Stimulated activated CD8-positive, alpha-beta memory T cell treated with anti-CD3 and anti-CD28 coated beads, Interleukin-12 subunit alpha, Interleukin-12 subunit beta, amount 100 ng/mL, for 24 hours (primary cell): ENCODE measurements at regions not wholly inside any gene's neighbourhood (a gene's known extent, or its start where the extent isn't known, plus 50 kb on each side); places are given as distances from the start of the nearest gene placed in this dataset.
"Not testable (repeated sequence)": the region's sequence is repeated elsewhere in the genome, so short reads cannot be mapped to it uniquely, and the experiment has no call there.

Source experiments
- DNase-seq: peaks from one replicate; pipeline ENCODE4 v3.0.0-alpha.2; 2020; ENCODE audit errors: extremely low read depth

DNA sequence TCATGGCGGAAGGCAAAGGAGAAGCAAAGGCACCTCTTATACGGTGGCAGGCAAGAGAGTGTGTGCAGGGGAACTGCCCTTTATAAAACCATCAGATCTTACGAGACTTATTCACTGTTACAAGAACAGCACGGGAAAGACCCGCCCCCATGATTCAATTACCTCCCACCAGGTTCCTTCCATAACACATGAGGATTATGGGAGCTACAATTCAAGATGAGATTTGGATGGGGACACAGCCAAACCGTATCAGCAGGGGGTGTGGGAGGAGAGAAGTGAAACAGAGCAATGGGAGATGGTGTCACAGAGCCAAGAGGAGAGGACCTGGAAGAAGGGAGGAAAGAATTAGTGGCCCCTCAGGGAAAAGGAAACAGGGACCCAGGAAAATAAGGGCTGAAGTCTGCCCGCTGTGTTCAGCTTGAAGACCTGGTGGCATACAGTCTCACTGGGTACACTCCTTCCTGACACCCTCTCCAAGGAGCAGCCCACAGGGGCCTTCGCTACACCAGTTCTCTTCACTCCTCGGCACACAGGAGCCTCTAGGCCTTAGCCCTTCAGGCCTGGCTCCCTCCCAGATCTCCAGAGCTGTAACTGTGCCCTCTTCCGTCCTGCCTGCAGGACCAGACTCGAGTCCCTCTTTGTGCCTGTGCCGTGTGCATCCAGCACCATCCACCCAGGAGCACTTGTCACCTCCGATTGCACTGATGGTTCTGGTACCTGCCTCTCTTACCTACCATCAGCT lies 262.1 kb downstream of the EIPR1 start:
- no peak for DNase-seq

DNA sequence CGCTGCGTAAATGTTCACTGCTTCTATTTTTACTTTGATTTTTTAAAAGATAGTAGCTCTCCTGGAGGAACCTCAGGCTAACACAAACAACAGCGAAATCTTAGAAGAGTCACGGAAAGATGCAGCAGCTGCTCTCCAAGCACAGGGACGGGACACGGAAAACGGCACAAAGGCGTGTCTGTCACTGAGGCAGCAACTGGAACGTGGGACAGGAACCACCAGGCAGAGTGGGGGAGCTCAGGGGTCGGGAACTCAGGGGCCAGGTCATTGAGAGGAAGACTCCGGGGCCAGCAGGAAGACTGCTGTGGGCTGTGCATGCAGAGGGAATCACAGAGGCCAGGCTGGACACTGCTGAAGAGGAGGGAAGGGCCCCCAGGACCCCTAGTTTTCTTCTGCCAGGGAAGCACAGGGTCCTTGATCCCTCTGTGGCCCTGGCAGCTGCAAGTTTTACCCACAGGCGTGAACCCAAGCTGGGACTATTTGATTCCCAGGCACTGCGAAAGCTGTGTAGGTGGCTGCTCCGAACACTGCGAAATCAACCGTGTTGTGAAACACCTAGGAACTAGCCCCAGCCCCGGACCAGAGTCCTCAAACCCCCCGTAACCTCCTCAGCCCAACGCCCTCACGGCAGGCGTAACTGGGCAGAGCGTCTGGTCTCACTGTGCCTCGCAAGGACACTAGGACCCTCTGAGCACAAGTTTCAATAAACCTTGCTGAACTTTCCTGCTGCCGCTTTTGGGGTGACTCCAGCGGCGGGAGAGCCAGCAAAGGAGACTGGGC lies 263.0 kb downstream of the EIPR1 start:
- no peak for DNase-seq

DNA sequence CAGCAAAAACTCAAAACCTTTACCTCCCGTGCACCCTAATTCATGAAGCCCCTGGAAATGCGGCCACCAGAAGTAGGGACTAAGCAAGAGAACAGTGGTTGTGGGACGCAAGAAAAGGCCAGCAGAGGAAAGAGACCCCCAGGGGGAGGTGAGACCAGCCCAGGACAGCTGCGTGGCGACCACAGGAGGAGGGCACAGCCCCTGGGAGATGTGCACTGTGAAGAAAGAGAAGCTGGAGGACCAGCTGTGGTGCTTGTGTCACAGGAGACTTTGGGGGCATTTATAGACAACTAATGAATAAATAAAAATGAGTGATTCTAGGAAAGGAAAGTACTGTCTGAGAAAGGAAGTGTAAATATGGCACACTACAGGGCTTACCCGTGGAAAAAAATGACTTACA lies 263.8 kb downstream of the EIPR1 start:
- no peak for DNase-seq

DNA sequence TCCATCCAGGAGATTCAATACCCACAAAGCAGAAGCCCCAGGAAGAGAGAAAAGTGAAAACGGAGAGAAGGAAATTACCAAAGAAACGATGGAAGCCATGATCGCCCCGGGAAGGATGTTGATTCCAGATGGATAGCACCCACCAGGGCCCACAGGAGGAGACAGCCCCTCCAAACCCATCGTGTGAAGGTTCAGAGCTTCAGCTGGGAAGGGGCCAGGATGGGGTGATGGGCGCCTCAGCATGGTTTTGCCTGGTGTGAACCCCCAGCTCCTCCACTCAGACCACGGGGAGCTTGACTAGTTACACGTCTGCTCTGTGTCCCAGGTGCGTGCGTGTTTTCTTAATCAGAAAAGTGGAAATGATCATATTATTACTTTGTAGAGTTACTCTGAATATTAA lies 264.5 kb downstream of the EIPR1 start:
- DNase-seq: no peak

DNA sequence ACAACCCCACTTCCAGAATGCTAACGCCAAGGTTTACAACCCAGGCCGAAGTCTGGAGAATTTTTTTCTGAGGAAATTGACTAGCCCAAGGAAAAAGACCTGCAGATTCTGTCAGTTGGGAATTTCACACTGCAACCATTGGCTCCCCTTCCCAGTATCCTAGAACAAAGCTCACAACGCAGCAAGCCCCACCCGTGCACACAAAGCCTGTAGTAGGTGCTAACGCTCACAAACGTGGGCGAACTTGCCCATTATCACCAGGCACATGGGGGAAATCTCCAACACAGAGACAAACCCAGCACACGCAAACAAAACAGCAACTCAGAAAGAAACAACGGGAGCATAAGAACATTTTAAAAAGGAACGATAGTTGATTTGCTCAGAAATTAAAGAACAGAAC lies 265.1 kb downstream of the EIPR1 start:
- DNase-seq: no peak

DNA sequence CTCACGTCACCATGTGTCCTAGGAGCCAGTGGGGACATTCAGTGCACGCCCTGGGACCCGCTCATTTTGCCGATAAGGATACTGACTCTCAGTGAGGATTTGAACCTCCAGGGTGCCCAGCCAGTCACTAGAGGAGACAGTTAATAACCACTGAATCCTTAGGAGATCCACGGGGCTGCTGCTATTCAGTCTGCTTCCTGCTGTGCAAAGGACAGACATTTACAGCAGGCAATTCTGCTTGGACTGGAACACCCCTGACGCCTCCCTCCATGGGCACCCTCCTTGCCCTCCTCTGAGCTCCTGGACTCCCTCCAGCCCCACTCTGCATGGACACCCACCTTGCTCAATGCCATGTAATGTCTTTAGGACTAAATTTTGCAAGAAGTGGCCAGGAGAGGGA lies 265.5 kb downstream of the EIPR1 start:
- DNase-seq: no peak

DNA sequence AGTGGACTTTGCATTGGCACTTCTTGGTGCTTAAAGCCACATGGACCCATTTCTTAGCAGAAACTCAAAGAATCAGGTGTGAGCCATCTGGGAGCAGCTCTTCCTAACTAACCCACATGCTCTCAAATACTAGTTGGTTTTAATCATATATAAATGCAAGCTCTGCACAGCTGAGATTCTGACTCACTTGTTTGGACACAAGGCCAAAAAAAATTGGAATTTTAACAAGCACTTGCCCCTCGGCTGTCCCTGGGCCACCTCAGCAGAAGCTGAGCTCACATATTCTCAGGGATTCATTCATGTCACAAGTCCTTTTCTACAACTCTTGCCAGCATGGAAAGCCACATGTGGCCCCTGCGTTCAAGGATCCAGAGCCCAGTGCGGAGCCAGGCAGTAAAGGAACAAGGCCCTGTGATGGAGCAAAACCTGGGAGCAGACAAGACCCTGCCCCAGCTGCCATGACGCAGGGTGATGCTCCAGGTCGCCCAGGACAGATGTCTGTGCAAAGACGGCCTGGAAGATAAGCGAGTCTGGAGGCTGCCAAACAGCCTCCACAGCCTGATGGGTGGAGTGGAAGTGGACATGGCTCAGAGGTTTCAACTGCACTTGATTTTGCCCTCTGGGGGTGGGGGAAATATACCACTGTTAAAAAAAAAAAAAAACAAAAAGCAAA lies 266.5 kb downstream of the EIPR1 start:
- no peak for DNase-seq

DNA sequence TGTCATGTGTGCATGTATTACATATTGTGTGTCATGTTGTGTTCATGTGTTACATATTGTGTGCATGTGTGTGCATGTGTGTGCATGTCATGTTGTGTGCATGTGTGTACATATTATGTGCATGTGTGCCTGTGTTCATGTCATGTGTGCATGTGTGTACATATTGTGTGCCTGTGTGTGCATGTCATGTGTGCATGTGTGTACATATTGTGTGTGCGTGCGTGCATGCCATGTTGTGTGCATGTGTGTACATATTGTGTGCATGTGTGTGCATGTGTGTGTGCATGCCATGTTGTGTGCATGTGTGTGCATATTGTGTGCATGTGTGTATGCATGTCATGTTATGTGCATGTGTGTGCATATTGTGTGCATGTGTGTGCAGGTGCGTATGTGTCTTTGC lies 267.1 kb downstream of the EIPR1 start:
- no peak for DNase-seq

DNA sequence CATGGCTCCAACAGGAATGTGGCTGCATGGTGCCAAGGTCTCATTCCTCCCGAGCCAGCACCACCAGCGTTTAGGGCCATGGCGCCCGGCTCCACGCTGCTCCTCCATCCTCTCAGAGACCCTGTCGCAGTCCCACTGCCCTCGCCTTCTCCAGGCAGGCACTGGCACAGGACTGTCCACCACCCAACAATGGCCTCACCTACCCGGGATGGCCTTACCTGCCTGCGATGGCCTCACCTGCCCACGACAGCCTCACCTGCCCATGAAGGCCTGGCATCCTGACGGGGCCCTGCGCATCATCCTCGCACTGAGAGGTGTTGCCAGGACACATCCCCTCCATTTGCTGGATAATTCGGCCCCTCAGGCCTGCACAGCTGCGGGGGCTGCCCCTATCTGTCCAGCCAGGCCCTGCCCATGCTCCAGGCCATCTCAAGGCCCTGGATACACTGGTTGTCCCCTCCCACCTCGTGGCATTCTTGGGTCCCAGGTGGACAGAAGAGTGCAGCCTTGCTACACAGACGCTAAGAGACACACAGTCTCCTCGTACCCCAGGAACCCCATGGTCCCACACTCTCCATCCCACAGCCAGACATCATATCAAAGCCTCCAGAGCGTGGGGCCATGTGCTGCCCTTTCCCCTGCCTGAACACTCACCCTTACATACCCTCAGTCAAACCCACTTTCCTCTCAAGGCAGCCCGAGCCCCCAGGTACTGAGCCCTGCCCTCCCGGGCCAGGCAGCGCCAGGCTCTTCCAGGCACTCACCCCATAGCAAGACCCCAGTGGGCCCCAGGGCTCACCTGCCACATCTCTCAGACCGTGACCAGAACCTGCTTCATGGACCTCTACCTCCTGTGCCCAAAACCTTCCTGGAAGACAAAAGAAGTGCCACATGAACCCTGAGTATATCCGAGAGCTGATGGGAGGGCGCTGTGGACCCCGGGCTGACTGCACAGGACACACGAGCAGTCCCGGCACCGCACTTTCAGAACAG lies 268.6 kb downstream of the EIPR1 start:
- no peak for DNase-seq

DNA sequence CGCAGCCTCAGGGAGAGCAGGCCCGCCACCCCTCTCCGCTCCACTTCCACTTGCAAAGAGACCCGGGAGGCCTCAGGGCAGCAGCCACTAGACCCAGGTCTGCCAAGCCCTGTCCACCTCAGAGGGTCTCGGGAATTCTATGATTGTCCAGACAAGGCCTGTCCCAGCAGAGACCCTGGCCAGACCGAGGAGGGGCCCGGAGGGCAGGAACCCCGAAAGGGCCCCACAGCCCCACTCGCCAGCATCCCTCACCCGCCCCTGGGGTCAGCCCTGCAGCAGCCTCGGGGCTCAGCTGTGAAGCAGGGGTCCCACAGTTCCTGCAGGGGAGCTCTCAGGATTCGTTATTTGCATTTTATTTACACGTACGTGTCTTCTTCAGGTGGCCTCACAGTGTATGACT lies 269.5 kb downstream of the EIPR1 start:
- DNase-seq: no peak

DNA sequence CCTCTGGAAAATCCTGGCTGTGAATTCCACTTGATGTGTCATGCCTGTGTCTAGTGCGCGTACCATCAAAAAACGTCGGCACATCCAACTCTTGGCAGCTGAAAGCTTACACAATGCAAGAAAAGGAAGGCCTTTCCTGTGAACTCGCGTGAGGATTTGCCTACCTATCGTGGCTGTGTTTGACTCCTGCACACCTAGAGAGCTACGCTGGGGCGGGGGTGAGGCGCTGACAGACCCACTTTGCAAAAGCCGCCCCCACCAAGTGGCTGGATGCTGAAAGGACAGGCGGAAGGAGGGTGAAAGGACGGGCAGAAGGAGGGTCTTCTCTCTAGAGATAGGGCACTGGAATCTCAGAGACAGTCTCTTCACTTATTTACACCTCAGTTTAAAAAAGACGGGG lies 270.1 kb downstream of the EIPR1 start:
- DNase-seq: no peak

DNA sequence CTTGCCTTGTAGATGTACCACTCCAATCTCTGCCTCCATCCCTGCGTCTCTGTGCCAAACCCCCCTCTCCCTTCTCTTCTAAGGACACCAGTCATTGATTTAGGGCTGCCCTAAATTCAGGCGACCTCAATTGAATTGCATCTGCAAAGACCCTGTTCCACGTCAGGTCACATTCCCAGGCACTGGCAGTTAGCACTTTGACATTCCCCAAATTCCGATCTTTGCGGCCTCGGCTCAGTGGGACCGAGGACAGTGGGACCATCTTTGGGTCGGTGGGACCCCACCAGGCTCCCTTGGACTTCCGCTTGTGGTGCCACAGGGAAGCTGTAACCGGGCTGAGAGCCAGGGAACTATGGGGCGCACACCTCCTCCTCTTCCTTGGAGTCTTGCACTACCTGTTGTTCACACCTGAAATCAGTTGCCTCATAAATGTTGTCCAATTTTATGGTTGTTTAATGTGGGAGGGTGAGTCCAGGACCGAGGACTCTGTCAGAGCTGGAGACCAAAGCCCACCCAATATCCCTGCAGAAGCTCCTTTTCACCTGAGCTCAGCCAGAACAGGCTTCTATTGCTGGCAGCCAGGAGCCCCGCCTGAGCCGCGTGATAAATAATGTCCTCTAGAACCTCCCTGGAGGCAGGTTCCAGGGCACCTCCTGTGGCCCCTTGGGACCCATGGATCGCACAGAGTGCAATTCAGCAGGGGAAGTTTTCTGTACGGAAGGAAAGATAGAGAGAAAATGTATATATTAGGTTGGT lies 271.6 kb downstream of the EIPR1 start:
- no peak for DNase-seq

DNA sequence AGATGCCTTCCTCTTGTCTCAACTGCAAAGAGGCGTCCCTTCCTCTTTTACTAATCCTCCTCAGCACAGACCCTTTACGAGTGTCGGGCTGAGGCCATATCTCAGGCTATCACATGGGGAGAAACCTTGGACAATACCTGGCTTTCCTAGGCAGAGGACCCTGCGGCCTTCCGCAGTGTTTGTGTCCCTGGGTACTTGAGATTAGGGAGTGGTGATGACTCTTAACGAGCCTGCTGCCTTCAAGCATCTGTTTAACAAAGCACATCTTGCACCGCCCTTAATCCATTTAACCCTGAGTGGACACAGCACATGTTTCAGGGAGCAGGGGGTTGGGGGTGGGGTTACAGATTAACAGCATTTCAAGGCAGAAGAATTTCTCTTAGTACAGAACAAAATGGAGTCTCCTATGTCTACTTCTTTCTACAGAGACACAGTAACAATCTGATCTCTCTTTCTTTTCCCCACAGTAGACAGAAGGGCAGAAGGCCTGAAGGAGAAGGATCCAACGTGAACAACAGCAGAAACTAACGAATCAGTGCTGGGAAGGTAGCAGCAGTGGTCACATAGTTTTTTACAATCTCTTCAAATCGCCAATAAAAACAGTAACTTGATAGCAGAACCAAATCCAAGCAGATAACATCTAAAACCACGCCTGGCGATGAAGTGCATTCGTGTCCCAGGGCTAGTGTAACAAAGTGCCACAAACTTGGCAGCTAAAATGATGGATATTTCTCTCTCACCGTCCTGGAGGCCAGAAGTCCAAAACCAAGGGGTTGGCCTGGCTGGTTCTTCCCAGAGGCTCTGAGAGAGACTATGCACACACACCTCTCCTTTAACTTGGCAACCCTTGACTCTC lies 272.4 kb downstream of the EIPR1 start:
- not testable (repeated sequence) for DNase-seq

DNA sequence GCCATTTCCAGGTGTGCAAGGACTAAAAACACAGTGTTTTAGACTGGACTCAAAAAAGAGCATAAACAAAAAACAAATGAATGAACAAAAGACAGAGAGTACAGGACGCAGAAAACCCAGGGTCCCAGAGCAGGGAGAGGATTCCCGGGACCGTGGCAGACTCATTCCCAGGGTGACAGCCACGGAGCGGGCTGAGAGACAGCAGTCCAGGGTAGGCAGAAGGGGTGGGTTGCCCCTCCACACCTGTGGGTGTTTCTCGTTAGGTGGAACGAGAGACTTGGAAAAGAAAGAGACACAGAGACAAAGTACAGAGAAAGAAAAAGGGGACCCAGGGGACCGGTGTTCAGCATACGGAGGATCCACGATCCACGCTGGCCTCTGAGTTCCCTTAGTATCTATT lies 273.4 kb downstream of the EIPR1 start:
- no peak for DNase-seq

DNA sequence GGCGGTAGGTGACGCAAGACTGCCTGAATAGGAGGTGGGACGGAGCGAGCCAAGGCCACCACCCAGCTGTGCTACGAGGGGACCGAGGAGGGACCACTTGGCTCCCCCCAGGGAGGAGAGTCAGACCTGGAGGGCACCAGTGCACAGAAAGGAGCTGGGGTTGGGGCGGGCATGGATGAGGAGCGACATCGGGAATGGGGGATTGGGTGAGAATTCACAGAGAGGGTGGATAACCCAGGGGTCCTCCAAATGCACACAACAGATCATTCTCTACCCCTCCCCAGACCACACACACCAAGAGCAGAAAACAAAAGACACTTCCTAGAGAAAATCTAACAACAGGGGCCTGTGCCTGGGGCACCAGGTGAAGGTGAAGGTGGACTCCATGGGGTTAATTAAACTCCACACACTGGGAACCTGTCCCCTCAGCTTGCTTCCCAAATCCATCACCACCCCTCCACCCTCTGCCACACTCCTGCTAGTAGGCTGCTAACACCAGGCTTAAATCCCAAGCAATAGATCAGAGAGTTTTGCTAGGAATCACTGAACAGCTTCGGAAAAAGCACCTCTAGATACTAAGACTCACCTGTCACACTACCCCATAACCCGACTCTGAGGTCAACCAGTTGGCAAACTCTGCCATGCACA lies 274.6 kb downstream of the EIPR1 start:
- DNase-seq: no peak

DNA sequence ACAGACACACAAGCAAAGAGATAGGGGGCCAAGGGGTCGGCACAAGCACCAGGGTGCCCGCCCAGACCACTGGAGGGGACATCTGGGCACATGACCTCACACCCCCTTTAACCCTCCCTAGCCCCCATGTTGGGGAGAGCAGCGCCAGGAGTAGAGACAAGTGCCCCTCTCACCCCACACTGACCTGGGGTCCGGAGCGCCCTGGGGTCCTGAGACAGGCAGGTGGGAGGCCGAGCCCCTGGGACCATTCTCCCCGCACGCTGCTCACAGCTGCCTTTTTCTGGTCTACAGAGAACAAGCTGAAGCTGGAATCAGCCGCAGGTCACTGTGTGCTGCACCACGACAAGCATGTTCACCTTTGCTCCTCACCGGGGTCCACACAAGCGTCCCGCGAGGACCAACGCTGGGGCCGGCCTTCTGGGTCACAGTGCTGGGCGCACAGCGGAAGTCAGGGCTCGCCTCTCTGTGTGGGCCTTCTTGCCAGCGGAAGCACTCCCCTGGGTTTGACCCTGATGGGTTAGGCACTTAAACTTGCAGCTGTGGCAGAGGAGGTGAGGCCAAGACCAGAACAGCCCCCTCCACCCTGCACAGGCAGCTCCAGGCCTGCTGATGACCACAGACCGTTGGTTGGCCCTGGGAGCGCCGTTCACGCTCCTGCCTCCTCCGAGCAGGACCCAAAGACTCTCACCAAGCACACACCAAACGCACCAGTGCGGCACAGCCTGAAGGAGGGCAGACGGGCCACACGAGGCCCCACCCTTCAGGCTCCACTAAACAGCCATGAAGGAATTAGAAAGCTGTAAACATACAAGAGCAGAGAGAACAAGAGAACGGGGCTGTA lies 275.3 kb downstream of the EIPR1 start:
- no peak for DNase-seq

DNA sequence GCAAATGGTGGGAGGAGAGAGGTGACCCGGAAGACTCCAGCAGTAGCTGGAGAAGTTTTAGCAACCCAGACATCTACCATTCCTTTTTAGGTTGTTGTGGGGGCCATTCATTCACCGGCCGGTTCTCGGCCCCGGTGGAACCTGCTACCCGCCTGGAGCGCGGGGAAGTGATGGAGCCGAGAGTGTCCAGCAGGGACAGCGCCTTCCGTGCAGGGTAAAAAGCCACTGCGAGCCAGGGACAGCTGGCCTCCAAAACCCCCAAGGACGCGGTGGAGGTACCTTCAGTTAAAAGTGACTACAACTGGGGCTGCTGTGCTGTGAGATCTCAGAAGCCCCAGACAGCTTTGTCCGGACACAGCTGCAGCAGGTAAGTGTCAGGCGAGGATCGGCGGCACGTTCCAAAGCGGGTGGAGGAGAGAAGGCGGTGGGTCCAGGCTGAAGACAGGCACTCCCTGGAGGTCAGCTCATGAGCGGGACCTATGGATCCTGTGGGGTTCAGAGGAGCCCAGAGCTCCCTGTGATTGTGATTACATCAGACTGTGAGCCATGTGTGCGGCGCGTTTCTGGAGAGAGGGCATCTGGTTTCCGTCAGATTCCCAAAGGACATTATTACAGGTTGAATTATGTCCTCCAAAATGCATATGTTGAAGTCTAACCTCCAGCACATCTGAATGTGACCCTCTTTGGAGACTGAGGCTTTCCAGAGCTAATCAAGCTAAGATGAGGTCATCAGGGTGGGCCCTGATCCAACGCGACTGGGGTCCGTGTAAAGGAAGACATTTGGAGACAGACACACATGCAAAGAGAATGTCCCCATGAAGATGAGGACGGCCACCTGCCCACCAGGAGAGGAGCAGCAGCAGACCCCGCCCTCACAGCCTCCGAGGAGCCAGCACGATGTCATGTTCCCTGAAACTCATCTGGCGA lies 276.3 kb downstream of the EIPR1 start:
- DNase-seq: no peak
